SK-N-SH (cell line): ENCODE measurements at regions not wholly inside any gene's neighbourhood (a gene's known extent, or its start where the extent isn't known, plus 50 kb on each side); places are given as distances from the start of the nearest gene placed in this dataset.

Experiments used
- CTCF ChIA-PET: fragments of 300-600, 350-600 bp; formaldehyde crosslinking; extraction: SDS; loops from one replicate; lab custom pipeline; 2021; lab: Yijun Ruan, JAX
- POLR2A ChIA-PET: fragments of 350-600 bp; sonication (Branson Sonifier 250); formaldehyde crosslinking; extraction: SDS; loops from one replicate; lab custom pipeline; 2020; ENCODE audit warnings: antibody characterized with exemption, inconsistent platforms; lab: Yijun Ruan, JAX
- DNase-seq: peaks from one replicate; pipeline ENCODE4 v3.0.0; 2012
- H2AFZ ChIP-seq: fragments of 200-600 bp; sonication (generic); 2 replicates; pipeline ENCODE4 v1.8.1; 2016; ENCODE audit warnings: antibody characterized with exemption, mild to moderate bottlenecking, low read depth
- H3F3A ChIP-seq: fragments of 200-600 bp; sonication (generic); replicated peaks from 2 replicates; pipeline ENCODE3; 2016; ENCODE audit warnings: antibody characterized with exemption, mild to moderate bottlenecking; ENCODE audit not compliant: insufficient read depth
- H3K27ac ChIP-seq, 2 experiments: fragments of 200-500 bp in 1 of 2; fragments of 200-600 bp in 1 of 2; sonication (Bioruptor generic) in 1 of 2; sonication (generic), shearing (Covaris generic) in 1 of 2; 2 replicates each; pipeline versions ENCODE4 v1.5.1 to v1.6.1; 2014 to 2016; ENCODE audit warnings: low read depth in 2 of 2, inconsistent platforms in 1 of 2, low read length in 1 of 2, mild to moderate bottlenecking in 1 of 2, mixed read lengths in 1 of 2
- H3K27me3 ChIP-seq: fragments of 200-600 bp; sonication (generic), shearing (Covaris generic); 2 replicates; pipeline ENCODE4 v1.6.1; 2016; ENCODE audit warnings: mixed run types; ENCODE audit not compliant: insufficient read depth
- H3K36me3 ChIP-seq, 2 experiments: fragments of 200-500 bp in 1 of 2; fragments of 200-600 bp in 1 of 2; sonication (Bioruptor generic) in 1 of 2; sonication (generic) in 1 of 2; replicated peaks in 1 of 2; 2 replicates each; pipeline versions ENCODE3 to v1.5.1; 2014 to 2016; ENCODE audit warnings: low read length in 1 of 2, mild to moderate bottlenecking in 1 of 2; ENCODE audit not compliant: insufficient read depth in 2 of 2, control insufficient read depth in 1 of 2
- H3K4me1 ChIP-seq, 2 experiments: fragments of 200-500 bp in 1 of 2; fragments of 200-600 bp in 1 of 2; sonication (Bioruptor generic) in 1 of 2; sonication (generic), shearing (Covaris generic) in 1 of 2; 2 replicates each; pipeline versions ENCODE4 v1.5.1 to v1.6.1; 2014 to 2016; ENCODE audit warnings: low read depth in 1 of 2, low read length in 1 of 2, mixed run types in 1 of 2; ENCODE audit not compliant: insufficient read depth in 2 of 2, control insufficient read depth in 1 of 2
- H3K4me2 ChIP-seq: fragments of 200-600 bp; sonication (generic), shearing (Covaris generic); 2 replicates; pipeline ENCODE4 v1.6.1; 2017; ENCODE audit warnings: mixed run types
- H3K4me3 ChIP-seq, 2 experiments: fragments of 200-500 bp in 1 of 2; fragments of 200-600 bp in 1 of 2; sonication (Bioruptor generic) in 1 of 2; sonication (generic), shearing (Covaris generic) in 1 of 2; 2 replicates each; pipeline versions ENCODE4 v1.5.1 to v1.8.1; 2014 to 2016; ENCODE audit warnings: low read depth in 2 of 2, inconsistent platforms in 1 of 2, low read length in 1 of 2, mild to moderate bottlenecking in 1 of 2, mixed read lengths in 1 of 2, moderate library complexity in 1 of 2
- H3K79me2 ChIP-seq: fragments of 200-600 bp; sonication (generic); 2 replicates; pipeline ENCODE4 v1.8.1; 2017; ENCODE audit warnings: mild to moderate bottlenecking; ENCODE audit not compliant: insufficient read depth
- H3K9ac ChIP-seq: fragments of 200-600 bp; sonication (generic); 2 replicates; pipeline ENCODE4 v1.6.1; 2017; ENCODE audit warnings: mixed run types
- H3K9me2 ChIP-seq: fragments of 200-600 bp; sonication (generic); 2 replicates; pipeline ENCODE4 v1.6.1; 2017; ENCODE audit warnings: mixed run types
- H3K9me3 ChIP-seq: fragments of 200-600 bp; sonication (generic); 2 replicates; pipeline ENCODE4 v1.6.1; 2017; ENCODE audit warnings: mixed run types, mild to moderate bottlenecking, moderate library complexity
- H4K20me1 ChIP-seq: fragments of 200-600 bp; sonication (generic); 2 replicates; pipeline ENCODE4 v1.6.1; 2017; ENCODE audit warnings: mild to moderate bottlenecking, mixed run types; ENCODE audit not compliant: insufficient read depth
- CTCF ChIP-seq: fragments of 200-600 bp; sonication (generic); IDR thresholded peaks from 2 replicates; pipeline ENCODE4 v1.6.1; 2017; ENCODE audit warnings: antibody characterized with exemption, mild to moderate bottlenecking, moderate library complexity
- EZH2phosphoT487 ChIP-seq: fragments of 200-600 bp; sonication (generic); IDR thresholded peaks from 2 replicates; pipeline ENCODE4 v1.6.1; 2017; ENCODE audit warnings: low read depth, mixed run types, mild to moderate bottlenecking, antibody characterized with exemption, moderate library complexity, borderline replicate concordance
- FOSL2 ChIP-seq: IDR thresholded peaks from 2 replicates; pipeline ENCODE4 v1.4.0; 2012; ENCODE audit warnings: low read depth, mild to moderate bottlenecking, moderate library complexity, borderline replicate concordance
- FOXJ3 ChIP-seq: sonication (generic); formaldehyde crosslinking; IDR thresholded peaks from 2 replicates; pipeline ENCODE4 v1.5.1; 2020; ENCODE audit warnings: mild to moderate bottlenecking, missing genetic modification reagents
- FOXM1 ChIP-seq: IDR thresholded peaks from 2 replicates; pipeline ENCODE4 v1.4.0; 2012; ENCODE audit warnings: low read depth, mild to moderate bottlenecking
- GATA2 ChIP-seq: sonication (generic); formaldehyde crosslinking; IDR thresholded peaks from 2 replicates; pipeline ENCODE4 v1.5.0; 2020; ENCODE audit warnings: mild to moderate bottlenecking, missing genetic modification reagents
- IRF3 ChIP-seq: fragments of 150-350 bp; IDR thresholded peaks from 2 replicates; pipeline ENCODE4 v1.6.1; 2016; ENCODE audit warnings: mild to moderate bottlenecking, low read depth, low read length
- MAX ChIP-seq: IDR thresholded peaks from 2 replicates; pipeline ENCODE4 v1.4.0; 2012; ENCODE audit warnings: low read depth
- MXI1 ChIP-seq: IDR thresholded peaks from 2 replicates; pipeline ENCODE4 v1.6.1; 2012; ENCODE audit warnings: mild to moderate bottlenecking, low read depth, low read length, improper control_type of control experiment
- NFIC ChIP-seq: IDR thresholded peaks from 2 replicates; pipeline ENCODE4 v1.4.0; 2012; ENCODE audit warnings: borderline replicate concordance
- NRF1 ChIP-seq: IDR thresholded peaks from 2 replicates; pipeline ENCODE4 v1.6.1; 2012; ENCODE audit warnings: low read depth, mild to moderate bottlenecking, low read length
- PBX3 ChIP-seq: IDR thresholded peaks from 2 replicates; pipeline ENCODE4; 2012
- RCOR1 ChIP-seq: fragments of 150-350 bp; IDR thresholded peaks from 2 replicates; pipeline ENCODE4 v1.6.1; 2017; ENCODE audit warnings: antibody characterized with exemption, low read length
- RFX5 ChIP-seq: IDR thresholded peaks from 2 replicates; pipeline ENCODE4 v1.6.1; 2012; ENCODE audit warnings: mild to moderate bottlenecking, improper control_type of control experiment, low read length
- SMC3 ChIP-seq: IDR thresholded peaks from 2 replicates; pipeline ENCODE4 v1.6.1; 2012; ENCODE audit warnings: low read depth, low read length, improper control_type of control experiment
- TEAD4 ChIP-seq: IDR thresholded peaks from 2 replicates; pipeline ENCODE4 v1.4.0; 2012; ENCODE audit warnings: mild to moderate bottlenecking, borderline replicate concordance; ENCODE audit not compliant: insufficient read depth
- USF1 ChIP-seq: IDR thresholded peaks from 2 replicates; pipeline ENCODE4 v1.4.0; 2012; ENCODE audit warnings: low read depth, borderline replicate concordance
- YY1 ChIP-seq: IDR thresholded peaks from 2 replicates; pipeline ENCODE4 v1.4.0; 2012; ENCODE audit warnings: low read depth, mild to moderate bottlenecking
- WGBS: methylation state at CpG from one replicate; pipeline ENCODE4 v1.1.6; 2017; ENCODE audit warnings: low lambda C conversion rate; 5-methylcytosine and 5-hydroxymethylcytosine counted together

- TF ChIP-seq NRF1 = no peak
These were observed 263.5 kb downstream of the ZEB1 start (continued) for GRCh38 chr10:31582365-31583052.

GRCh38 chr10:31581741-31582323 is 262.8 kb downstream of the ZEB1 start:
- Histone ChIP-seq H3F3A (no peaks in the 10 kb centered on the region), H4K20me1 (no peaks in the 10 kb centered on the region), H3K9me2 (no peaks in the 10 kb centered on the region), H2AFZ (no peak overlapping the region), H3K79me2 (no peaks in the 10 kb centered on the region), H3K27ac (peak overlapping the region in 1 of 2 experiments; percentile 92; a peak in 2 of 4 replicates), H3K36me3 (no peaks in the 10 kb centered on the region), H3K4me1 (peaks cover 0 to 40% of the 10 kb centered on the region in 2 experiments; a peak in 2 of 4 replicates), H3K9me3 (no peaks in the 10 kb centered on the region), H3K4me3 (peak overlapping the region in 1 of 2 experiments; percentile 9; a peak in 1 of 4 replicates), H3K4me2 (no peak overlapping the region), H3K9ac (no peak overlapping the region), H3K27me3 (no peaks in the 10 kb centered on the region)
- ChIA-PET CTCF (interaction anchor here (1.0 to 3.2 kb wide), 2 partner anchors 10 to 21 kb away, joined by 5 to 15 read pairs; no protein-coding TSS in a partner anchor), POLR2A (no interaction called here)
- TF ChIP-seq EZH2phosphoT487 (no peak), USF1 (no peak), YY1 (no peak), RCOR1 (no peak), CTCF (no peak), GATA2 (CRISPR knock-in tag) (no peak), IRF3 (no peak), PBX3 (no peak), FOXJ3 (CRISPR knock-in tag) (no peak), RFX5 (no peak), FOSL2 (no peak), SMC3 (no peak), FOXM1 (no peak), TEAD4 (no peak), NFIC (no peak), MAX (no peak), MXI1 (no peak)
- peak; percentile 38 for DNase-seq
- WGBS = 69% methylated on average over 9 of the region's 9 CpGs
